COLO668 (cell line): ENCODE measurements at regions not wholly inside any gene's neighbourhood (a gene's known extent, or its start where the extent isn't known, plus 50 kb on each side); places are given as distances from the start of the nearest gene placed in this dataset.

Experiments used
- DNase-seq: peaks from one replicate; lab custom pipeline; 2025; ENCODE audit not compliant: unreplicated experiment; lab: John Stamatoyannopoulos, UW

- no peak for DNase-seq
Observed at GRCh38 chr9:117488659-117489058, 73.8 kb upstream of the ASTN2 start.

DNA sequence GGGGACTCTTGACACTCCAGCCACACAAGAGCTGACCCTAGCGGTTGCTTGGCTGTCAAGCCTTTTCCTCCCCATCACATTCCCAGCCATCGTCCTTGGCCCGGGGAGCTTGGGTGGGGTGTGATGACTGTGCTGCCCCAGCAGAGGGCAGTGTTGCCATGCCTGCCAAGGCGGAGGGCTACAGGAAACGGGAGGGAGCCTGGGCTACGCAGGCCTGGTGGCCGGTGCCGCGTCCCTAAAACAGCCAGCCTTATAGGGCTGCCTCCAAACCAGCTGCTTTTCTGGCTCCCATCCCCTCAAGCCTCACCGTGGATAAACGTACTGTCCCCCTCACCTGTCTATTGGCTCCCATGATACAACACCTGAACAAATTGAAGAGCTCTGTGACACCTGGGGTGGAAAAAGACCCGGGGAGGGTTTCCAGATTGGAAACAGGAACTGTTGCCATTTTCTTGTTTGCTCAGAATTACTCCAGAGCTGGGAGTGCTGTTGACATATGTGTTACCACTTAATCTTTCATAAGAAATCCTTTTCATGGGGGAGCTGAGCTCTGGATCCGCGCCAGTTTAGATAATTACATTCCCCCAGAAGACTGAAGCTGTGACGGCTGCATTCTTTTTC lies 72.8 kb upstream of the ASTN2 start:
- DNase-seq = peak; percentile 94

DNA sequence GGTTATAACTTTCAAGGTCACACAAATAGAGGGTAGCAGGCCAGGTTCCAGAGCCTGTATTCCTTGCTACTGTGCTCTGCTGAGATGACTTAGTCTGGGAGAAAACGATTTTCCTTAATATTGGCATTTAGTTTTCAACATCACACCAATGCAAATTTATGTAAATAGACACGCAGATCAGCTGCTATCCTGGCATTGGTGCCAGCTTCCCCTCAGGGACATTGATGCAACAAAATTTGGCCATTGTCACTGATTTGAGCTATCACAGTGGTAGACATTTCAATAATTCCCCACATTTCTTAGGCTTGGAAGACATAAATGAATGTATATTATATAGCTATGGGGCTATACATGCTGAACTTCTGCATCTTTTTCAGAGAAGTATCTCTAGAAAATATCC lies 71.6 kb upstream of the ASTN2 start:
- no peak for DNase-seq

DNA sequence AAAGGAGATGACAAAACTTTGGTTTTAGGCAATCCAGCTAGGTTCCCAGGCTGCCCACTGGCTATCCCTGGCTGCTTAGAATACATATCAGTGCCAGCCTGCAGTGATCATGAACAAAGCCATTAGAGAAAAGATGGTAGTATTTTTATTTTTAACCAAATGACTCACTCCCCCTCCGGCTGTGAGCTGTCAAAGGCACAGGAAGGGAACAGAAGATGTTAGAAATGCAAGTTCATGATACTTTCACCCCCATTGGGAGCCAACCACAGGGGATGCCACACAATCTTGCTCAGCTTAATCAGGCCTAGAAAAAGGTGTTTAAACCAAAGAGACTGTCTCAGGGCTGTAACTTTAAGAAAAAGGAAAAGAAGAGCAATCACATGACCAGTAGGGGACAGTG lies 70.3 kb upstream of the ASTN2 start:
- DNase-seq = no peak

DNA sequence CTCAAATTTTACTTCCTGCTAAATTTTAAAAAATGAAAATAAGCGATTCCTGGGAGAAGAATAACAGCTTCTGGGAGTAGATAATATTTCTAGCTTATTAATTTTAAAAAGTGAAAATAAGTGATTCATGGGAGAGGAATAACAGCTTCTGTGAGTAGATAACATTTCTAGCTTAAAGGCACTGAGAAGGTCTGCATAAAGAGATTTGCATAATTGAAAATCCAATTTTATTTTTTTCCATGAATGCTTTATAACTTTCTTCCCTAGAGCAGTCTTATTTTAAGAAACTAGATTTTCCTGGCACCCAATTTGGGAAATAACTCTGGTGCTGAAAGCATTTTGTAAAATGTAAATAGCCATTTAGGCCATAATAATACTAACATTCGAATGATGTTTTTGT lies 65.9 kb upstream of the ASTN2 start:
- DNase-seq = no peak

GRCh38 chr9:117480253-117480652 lies 65.4 kb upstream of the ASTN2 start:
- no peak for DNase-seq

- DNase-seq = no peak
Observed at GRCh38 chr9:117473293-117473692, 58.4 kb upstream of the ASTN2 start.

- no peak for DNase-seq
Observed at GRCh38 chr9:117470902-117471301, 56.0 kb upstream of the ASTN2 start.

- DNase-seq = no peak
Observed at GRCh38 chr9:117470455-117470854, 55.6 kb upstream of the ASTN2 start.

DNA sequence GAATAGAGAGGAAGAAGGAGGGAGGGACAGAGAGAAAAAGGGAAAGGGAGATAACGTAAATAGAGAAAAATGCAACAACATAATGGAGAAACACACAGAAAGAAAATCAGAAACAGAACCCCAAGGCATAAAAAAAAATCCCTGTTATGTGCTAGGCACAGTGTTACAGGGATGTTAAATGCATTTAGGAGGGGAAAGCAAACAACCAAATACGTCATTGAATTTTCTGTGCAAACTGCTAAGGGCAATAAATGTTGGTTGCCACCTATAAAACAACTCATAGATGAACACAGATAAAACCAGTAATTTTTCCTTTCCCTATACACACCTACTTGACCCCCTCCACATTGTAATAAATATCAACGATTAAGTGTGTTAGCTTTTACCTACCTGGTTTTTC lies 51.3 kb upstream of the ASTN2 start:
- DNase-seq = no peak

GRCh38 chr9:117465706-117466105 lies 50.8 kb upstream of the ASTN2 start:
- no peak for DNase-seq

DNA sequence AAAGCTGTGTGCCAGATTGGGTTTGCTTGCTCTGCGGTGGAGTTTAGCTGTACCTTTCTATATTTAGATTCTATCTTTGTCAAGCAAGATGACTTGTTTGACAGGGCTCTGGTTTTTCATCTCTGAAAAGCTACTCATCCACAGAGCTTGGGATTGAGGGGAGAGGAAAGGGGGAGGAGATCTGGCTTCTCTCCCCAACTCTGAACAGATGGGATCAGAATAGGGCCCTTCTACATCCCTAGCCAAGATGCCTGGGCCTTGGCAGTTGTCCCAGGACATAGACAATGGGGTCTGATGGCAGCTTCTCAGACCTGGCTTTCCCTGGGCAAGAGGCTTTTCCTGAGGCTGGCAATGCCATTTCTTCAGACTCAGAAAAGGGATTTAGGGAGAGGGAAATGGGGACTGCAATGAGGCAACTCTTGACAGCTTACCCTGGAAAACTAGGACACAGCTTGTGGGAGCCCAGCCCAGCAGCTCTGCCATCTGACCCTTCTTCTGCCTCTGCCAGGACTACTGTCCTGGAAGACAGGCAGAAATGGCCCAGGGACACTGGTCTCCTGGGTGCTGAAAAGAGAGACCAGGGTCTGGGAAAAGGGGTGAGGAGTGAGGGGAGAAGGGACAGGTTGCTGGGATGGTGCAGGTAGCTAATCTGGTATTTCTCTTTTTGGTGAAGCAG lies 50.2 kb upstream of the ASTN2 start:
- no peak for DNase-seq
